ENCODE measurements at regions not wholly inside any gene's neighbourhood (a gene's known extent, or its start where the extent isn't known, plus 50 kb on each side); places are given as distances from the start of the nearest gene placed in this dataset.

DNA sequence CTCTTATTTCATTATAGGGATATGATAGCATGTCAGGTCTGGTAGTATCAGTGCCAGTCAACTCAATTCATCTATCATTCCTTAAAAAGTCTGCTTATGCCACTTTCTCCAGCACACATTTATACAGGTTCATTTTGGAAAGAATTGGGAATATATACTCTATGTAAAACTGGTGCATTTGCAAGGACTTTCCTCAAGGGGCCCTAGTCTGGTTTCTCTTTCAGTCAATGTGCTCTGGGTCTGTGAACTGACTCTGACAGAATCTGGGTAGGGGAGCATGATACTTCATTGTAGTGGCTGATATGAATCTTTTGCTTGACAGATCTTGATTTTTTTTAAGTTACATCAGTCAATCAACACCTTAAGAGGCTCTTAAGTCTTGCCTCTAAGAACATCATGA is 313.9 kb downstream of the HTR1A start:
- TF ChIP-seq EZH2 (optimal IDR thresholded peaks at IDR 0.05; ENCODE audit: low read depth, low read length) (no peak), CTCF (IDR thresholded peaks at IDR 0.05; ENCODE audit: low read length) (no peak), EZH2phosphoT487 (IDR thresholded peaks at IDR 0.05; ENCODE audit: low read length) (no peak)
